GM18867 (cell line): ENCODE measurements at regions not wholly inside any gene's neighbourhood (a gene's known extent, or its start where the extent isn't known, plus 50 kb on each side); places are given as distances from the start of the nearest gene placed in this dataset.

Experiments
- ATAC-seq: cut with Tn5 transposase; IDR thresholded peaks from one replicate; pipeline ENCODE4 v1.9.1; 2021; ENCODE audit warnings: mild to moderate bottlenecking, moderate library complexity; ENCODE audit not compliant: unreplicated experiment

DNA sequence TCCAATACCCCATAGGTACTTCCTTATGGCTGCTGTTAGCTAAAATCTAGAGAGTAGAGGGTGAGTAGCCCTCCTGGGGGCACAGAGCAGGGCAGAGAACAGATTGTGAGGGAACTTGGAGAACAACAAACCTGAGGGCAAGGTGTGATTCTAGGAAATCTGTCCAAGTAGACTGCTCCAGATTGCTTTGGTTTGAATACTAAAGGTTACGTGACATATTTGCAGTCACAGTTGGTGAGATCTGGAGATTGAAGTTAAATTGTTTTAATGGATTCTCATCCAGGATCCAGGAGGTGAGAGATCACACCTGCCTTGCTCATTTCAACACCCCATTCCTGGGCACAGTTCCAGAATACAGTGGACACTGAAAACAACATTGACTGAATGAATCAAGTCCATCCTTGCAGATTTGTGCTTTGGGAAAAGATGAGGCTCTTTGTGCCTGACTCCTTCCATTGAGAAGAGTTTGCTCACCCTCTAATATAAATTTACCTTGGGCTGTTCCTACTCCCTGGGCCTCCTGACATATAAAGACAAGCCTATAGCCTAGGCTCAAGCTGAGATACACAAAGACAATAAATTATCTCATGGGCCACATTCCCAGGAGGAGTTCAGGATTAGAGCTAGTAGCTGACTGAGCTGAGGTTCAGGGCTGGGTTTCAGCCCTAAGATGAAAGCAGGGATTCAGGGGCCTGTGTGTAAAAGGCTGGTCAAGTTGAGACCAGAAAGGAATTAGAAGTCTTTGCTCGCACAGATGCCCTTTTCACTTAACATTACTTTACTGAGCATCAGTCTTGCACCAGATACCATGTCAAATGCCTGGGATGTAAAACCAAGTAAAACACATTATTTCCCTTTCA is 400.9 kb upstream of the MCTP2 start:
- no peak for ATAC-seq

GRCh38 chr15:93829115-93829870 is 402.1 kb upstream of the MCTP2 start:
- ATAC-seq, result no peak

- ATAC-seq, result no peak
These were observed 404.6 kb upstream of the MCTP2 start for GRCh38 chr15:93826790-93827189.

- no peak for ATAC-seq
These were observed 405.1 kb upstream of the MCTP2 start for GRCh38 chr15:93826293-93826692.

DNA sequence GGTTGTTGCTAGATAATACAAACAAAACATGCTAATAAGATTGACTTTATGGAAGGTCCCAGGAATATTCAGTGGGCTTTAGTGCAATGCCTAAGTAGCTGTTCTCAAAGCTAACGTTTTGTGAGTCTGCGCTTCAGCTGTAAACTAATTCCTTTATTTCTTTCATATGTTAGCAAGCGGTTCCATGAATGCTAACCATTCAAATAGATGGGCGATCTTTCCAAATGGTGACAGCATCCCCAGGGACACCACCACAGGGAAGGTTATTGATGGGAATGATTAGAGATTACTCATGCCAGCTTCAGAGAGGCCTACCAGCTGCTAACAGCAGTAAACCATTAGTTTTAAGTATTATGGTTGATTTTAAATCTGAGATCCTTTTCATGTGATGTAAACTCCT is 405.7 kb upstream of the MCTP2 start:
- ATAC-seq, result no peak

DNA sequence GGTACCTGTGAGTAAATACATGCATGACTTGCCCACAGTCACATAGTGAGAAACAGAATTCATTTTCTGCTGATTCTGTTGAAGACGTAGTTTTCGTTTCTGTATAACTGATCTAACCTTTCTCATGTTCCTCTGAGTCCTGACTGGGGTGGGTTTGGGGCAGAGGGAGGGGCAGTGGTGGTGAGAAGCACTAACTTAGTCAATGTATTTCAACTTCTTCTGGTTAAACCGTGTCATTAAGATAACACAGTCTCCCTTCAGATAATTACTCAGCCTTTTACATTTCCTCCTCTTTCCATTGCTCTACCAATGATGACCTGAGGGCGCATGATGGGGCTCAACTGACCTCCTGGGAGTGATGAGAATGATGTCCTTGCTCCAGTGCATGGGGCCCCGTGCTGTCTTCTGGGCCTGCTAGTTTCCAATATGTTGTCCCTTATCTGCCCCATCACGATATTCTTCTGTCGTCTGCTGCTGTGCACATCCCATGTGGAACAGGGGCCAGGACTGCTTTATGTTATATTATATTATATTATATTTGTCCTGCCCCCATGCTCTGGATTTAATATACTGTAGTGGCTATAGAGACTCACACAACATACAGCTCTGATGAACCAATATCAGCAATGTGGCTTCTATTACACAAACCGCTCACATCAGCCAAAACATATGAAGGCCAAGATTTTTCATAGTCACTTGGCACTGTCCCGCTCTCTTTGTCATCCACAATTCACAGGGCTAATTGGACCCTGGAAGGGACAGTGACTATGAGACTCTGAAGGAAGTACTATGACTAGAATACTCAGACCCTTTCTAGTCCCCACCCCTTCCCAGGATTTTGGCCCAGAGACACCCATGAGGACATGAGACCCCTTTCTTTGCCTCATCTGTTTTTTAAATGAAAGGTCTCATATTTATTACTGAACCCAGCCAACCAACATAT is 407.1 kb upstream of the MCTP2 start:
- ATAC-seq, result no peak

DNA sequence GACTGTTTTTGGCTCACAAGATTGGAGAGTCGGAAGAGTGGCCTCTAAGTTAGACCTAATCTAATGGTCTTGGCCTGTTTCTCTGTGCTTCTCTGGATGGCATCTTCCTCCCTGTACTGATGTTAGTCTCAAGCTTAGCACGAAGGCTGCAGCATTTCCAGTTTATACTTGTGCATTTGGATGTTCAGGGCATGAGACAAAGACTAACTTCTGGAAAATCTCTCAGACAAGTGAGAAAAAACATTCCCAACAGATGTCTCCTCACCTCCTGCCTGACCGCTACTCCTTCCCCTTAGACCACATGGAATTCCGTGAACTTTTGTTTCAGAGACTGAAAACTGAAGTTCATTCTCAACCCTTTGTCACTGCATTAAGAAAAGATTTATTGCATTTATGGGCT is 410.8 kb upstream of the MCTP2 start:
- no peak for ATAC-seq

GRCh38 chr15:93819826-93820225 is 411.5 kb upstream of the MCTP2 start:
- no peak for ATAC-seq

DNA sequence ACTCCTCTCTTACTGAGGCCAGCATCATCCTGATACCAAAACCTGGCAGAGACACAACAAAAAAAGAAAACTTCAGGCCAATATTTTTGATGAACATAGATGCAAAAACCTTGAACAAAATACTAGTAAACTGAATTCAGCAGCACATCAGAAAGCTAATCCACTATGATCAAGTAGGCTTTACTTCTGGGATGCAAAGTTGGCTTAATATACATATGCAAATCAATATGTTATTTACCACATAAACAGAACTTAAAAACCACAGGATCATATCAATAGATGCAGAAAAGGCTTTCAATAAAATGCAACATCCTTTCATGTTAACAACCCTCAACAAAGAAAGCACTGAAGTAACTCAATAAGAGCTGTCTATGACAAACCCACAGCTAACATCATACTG is 414.5 kb upstream of the MCTP2 start:
- no peak for ATAC-seq

GRCh38 chr15:93811305-93811704 is 420.1 kb upstream of the MCTP2 start:
- ATAC-seq, result no peak

GRCh38 chr15:93809516-93809915 is 421.8 kb upstream of the MCTP2 start:
- ATAC-seq, result no peak

GRCh38 chr15:93803421-93804152 is 427.8 kb upstream of the MCTP2 start:
- no peak for ATAC-seq

DNA sequence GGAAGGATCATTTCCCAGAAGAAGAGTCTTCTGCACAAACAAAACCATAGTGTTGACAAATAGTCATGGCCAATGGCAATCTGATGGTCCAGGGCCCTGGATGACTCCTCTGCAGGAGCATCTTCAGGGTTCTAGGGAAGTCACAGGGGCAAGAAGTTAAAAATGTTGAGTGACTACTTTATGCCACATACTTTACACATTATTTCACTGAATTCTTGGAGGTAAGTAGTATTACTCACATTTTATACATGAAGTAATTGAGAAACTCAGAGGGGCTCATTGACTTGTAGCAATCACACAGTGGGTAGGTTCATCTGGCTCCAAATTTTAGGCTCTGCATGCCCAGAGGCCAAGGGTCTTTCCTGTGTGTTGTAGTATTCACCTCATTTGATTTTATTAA is 430.2 kb upstream of the MCTP2 start:
- no peak for ATAC-seq

DNA sequence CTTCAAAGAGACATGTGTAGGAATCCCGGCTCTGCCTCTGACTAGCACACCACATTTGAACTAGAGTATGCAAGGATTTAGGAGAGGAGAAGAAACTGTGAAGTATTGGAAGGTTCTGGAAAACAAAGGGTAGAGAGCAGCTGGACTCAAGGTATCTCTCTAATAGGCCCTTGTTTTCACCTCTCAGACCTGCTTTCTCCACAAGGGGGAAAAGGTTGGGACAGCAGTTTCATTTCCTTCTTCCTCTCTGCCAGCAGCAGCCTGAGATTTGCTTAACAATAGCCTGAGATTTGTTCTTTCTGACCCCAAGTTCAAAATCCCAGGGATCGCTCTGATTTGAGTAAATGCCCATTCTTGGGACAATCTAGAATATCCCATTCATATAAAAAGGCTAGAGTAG is 430.6 kb upstream of the MCTP2 start:
- ATAC-seq, result no peak

- no peak for ATAC-seq
These were observed 441.9 kb upstream of the MCTP2 start for GRCh38 chr15:93789441-93789840.

GRCh38 chr15:93780073-93780472 is 451.3 kb upstream of the MCTP2 start:
- no peak for ATAC-seq

- ATAC-seq, result no peak
These were observed 452.0 kb upstream of the MCTP2 start for GRCh38 chr15:93779341-93779740.

- ATAC-seq, result no peak
These were observed 459.9 kb upstream of the MCTP2 start for GRCh38 chr15:93771196-93772030.

- no peak for ATAC-seq
These were observed 460.6 kb upstream of the MCTP2 start for GRCh38 chr15:93770788-93771187.

DNA sequence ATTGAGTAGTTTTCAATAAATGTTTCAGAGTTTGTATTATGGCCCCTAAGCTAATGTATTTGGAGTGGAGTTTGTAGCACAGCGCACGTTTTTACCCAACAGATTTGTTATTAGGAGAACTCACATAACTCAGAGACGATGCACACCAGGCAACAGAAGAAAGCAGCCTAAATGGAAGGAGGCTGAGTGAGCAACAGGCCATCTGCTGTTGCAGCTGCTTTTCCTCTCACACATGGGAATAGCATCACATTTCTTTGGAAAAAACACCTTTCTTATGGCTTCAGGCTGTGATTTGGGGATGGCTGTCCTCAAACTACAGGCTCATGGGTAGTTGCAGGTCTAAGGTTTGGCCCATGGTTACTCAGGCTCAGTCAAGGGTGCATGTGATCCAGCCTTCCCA is 469.3 kb upstream of the MCTP2 start:
- no peak for ATAC-seq
